ENCODE measurements at regions not wholly inside any gene's neighbourhood (a gene's known extent, or its start where the extent isn't known, plus 50 kb on each side); places are given as distances from the start of the nearest gene placed in this dataset.
"Not testable (repeated sequence)": the region's sequence is repeated elsewhere in the genome, so short reads cannot be mapped to it uniquely, and the experiment has no call there.

- DNase-seq, result no peak
Observed at GRCh38 chr1:116265931-116266863, 106.8 kb upstream of the ATP1A1 start.

GRCh38 chr1:116266864-116267212, 106.2 kb upstream of the ATP1A1 start:
- DNase-seq, result no peak

GRCh38 chr1:116268211-116268610, 104.8 kb upstream of the ATP1A1 start:
- peak; percentile 9 for DNase-seq

- DNase-seq, result no peak
Observed at GRCh38 chr1:116270316-116271057, 102.6 kb upstream of the ATP1A1 start.

- DNase-seq, result no peak
Observed at GRCh38 chr1:116273042-116273783, 99.8 kb upstream of the ATP1A1 start.

- DNase-seq, result no peak
Observed at GRCh38 chr1:116276532-116276931, 96.5 kb upstream of the ATP1A1 start.

- no peak for DNase-seq
Observed at GRCh38 chr1:116277840-116278540, 95.1 kb upstream of the ATP1A1 start.

GRCh38 chr1:116278541-116278866, 94.5 kb upstream of the ATP1A1 start:
- DNase-seq, result no peak

- DNase-seq, result no peak
Observed at GRCh38 chr1:116279715-116280114, 93.3 kb upstream of the ATP1A1 start.

GRCh38 chr1:116284819-116285390, 88.1 kb upstream of the ATP1A1 start:
- DNase-seq, result no peak

- DNase-seq, result no peak
Observed at GRCh38 chr1:116286541-116286971, 86.5 kb upstream of the ATP1A1 start.

- DNase-seq, result no peak
Observed at GRCh38 chr1:116287341-116288200, 85.5 kb upstream of the ATP1A1 start.

- DNase-seq, result no peak
Observed at GRCh38 chr1:116288201-116288598, 84.8 kb upstream of the ATP1A1 start.

GRCh38 chr1:116289193-116289592, 83.9 kb upstream of the ATP1A1 start:
- DNase-seq, result no peak

- no peak for DNase-seq
Observed at GRCh38 chr1:116290085-116290705, 82.8 kb upstream of the ATP1A1 start.

- DNase-seq, result no peak
Observed at GRCh38 chr1:116291024-116291423, 82.0 kb upstream of the ATP1A1 start.

GRCh38 chr1:116292929-116293725, 79.9 kb upstream of the ATP1A1 start:
- no peak for DNase-seq

GRCh38 chr1:116297495-116298212, 75.4 kb upstream of the ATP1A1 start:
- no peak for DNase-seq

- not testable (repeated sequence) for DNase-seq
Observed at GRCh38 chr1:116298213-116298579, 74.8 kb upstream of the ATP1A1 start.

GRCh38 chr1:116298746-116299145, 74.3 kb upstream of the ATP1A1 start:
- no peak for DNase-seq
